GM18505 (cell line): ENCODE measurements at regions not wholly inside any gene's neighbourhood (a gene's known extent, or its start where the extent isn't known, plus 50 kb on each side); places are given as distances from the start of the nearest gene placed in this dataset.

Experiments
- ATAC-seq: cut with Tn5 transposase; IDR thresholded peaks from one replicate; pipeline ENCODE4 v1.9.1; 2021; ENCODE audit not compliant: unreplicated experiment
- POLR2A ChIP-seq: IDR thresholded peaks from 4 replicates; pipeline ENCODE4 v1.6.1; 2011; ENCODE audit warnings: borderline replicate concordance; ENCODE audit not compliant: insufficient read depth, insufficient read length; ENCODE audit errors: extremely low read depth

DNA sequence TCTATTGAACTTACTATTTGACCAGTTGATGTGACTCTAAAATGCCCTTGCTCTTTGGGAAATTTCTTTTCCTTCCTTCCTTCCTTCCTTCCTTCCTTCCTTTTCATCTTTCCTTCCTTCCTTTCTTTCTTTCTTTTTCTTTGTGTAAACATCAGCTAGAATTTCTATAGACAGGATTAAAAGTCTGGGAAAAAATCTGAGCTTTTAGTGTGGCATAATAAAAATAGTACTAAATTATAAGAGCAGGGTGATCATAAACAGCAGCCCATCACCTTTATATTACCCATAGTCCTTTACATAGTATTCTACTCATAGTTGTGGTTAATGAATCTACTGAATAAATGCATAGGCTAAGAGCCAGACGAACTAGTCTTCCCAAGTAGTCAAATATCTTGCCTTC is 281.0 kb upstream of the DAB1 start:
- no peak for TF ChIP-seq POLR2A
- ATAC-seq: no peak

DNA sequence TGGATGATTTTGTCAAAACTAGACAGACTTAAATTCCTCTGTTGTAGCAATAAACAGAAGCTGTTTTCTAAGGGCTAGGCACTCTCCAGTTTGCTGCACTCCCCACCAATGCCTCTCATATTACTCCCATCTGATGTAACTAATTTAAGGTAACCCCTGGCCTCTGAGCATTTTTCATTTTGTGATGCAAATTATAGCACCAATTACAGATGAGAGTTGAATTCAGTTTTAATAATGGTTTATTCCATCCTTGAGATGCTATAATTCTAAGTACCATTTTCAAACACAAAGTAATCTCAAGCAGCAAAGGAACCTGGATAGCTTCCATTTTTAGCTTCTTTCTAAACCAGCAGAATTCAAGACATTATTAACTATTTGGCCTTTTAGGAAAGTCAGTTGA is 280.4 kb upstream of the DAB1 start:
- no peak for ATAC-seq
- TF ChIP-seq POLR2A: no peak

DNA sequence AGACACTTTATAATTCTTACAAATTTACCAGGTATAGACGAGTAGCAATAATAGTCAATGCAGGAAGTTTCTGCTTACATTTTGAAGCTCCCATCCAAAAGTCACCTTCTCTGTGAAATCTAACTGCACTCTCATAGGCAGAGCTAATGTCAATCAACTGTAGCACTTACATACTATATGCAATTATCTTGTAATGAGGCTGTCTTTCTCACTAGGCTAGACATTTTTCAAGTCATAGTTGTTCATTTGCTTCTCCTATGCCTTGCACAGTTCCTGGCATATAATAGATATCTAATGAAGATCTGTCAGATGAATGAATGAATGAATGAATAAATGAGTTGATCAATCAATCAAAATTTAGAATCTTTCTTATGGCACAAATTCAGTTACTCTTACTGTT is 273.0 kb upstream of the DAB1 start:
- no peak for ATAC-seq
- no peak for TF ChIP-seq POLR2A

DNA sequence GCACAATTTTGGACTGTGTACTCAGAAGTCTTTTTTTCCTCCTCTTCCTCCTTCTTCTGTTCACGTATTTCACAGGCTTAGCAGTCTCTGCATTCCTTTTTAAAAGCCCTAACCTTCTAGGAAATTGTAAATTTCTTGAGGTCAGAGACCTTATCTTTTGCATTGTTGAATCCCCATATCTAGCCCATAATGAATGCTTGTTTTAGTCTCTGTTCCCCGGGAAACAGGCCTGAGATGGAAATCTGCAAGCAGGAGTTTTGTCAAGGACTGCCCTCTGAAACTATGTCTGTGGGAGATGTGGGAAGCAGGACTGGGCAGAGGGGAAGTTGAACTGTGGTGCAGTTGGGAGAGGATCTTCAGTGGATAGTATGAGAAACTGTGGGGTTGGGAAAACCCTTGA is 272.2 kb upstream of the DAB1 start:
- ATAC-seq: no peak
- no peak for TF ChIP-seq POLR2A

DNA sequence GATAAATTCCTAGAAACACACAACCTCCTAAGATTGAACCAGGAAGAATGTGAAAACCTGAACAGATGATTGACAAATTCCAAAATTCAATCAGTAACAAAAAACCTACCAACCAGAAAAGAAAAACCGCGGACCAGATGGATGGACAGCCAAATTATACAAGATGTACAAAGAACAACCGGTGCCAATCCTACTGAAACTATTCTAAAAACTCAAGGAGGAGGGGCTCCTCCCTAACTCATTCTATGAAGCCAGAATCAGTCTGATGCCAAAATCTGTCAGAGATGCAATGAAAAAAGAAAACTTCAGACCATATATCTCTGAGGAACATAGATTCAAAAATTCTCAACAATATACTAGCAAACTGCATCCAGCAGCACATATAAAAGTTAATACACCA is 262.4 kb upstream of the DAB1 start:
- TF ChIP-seq POLR2A: no peak
- ATAC-seq: no peak

DNA sequence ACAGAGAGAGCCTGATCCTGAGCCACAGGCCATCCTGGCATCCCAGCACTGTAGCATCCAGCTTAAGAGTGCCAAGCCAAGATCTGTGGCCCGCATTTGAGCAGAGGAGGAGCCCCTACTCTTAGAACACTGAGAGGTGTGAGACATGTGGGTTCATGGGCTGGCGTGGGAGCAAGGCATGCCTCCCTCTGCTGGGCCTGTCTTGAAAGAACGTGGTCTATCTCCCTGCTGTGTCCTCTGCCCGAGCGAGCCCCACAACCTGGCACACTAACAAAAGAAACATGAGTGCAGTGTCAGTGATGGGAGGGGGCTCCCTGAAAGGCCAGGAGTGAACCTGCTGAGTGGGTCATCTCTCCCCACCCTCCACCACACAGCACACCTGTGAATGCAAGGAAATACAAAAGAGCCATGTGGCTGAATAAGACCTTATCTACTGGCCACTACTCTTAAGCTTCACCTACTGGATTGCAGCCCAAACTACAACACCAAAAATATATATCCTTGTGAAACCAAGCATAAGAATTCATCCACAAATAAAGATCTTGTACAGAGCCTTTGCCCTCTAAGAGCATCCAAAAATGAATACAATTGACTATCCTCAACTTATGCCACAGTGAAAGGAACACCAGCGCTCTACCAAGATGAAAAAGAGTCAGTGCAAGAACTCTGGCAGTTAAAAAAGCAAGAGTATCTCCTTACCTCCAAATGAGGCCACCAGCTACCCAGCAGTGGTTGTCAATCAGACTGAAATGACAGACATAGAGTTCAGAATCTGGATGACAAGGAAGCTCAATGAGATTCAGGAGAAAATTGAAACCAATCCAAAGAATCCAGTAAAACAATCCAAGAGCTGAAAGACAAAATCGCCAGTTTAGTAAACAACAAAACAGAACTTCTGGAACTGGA is 259.4 kb upstream of the DAB1 start:
- no peak for ATAC-seq
- TF ChIP-seq POLR2A: no peak

DNA sequence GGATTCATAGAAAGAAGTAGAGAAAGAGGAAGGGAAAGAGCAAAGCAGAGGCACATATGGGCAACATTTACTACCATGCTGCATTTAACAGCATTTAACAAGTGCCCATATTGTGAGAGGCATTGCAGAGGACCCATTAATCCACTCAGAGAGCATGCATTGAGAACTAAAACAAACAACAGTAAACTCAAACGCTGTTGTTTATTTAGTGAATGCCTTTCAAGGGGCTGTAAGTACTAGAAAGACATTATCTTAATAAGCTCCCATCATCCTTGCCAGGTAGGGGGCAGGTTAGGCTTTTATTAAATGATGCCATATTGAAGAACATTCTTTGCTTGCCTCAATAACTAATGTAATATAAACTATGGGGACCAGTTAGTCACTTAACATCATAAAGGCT is 254.3 kb upstream of the DAB1 start:
- no peak for ATAC-seq
- TF ChIP-seq POLR2A: no peak

DNA sequence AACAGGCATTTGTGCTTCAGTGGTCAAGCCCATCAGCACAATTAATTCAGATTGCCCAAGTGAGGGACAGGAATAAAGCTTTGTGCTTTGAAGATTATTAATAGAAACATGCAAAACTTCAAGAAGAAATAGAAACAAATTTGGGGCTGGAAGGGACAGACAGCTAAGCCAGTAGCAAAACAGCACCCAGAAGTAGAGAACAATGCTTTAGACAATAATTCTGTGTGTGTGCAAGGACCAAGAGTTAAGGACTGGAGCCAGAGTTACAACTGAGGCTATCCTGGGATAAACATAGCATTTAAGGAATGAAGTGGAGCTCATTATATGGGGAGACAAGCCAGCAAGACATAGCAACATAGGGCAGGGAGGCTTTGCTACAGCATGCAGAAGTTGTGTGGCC is 251.9 kb upstream of the DAB1 start:
- no peak for TF ChIP-seq POLR2A
- ATAC-seq: no peak

DNA sequence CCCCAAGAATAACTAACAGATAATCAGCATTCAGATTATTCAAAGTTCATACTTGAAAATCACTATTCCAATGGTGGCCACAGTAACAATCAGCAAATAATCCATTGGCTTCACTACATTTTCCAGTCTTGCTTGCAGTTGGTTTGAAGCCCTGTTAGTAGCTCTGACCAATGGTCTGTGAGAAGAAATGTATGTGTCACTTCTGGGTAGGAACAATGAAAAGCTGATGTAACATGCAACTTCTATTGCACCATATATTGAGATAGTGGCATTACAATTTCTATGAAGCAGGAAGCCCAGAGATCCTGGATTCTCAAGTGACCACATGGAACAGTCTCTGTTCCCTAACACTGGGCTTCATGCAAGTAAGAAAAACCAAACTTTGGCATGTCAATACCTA is 250.9 kb upstream of the DAB1 start:
- ATAC-seq: no peak
- TF ChIP-seq POLR2A: no peak

DNA sequence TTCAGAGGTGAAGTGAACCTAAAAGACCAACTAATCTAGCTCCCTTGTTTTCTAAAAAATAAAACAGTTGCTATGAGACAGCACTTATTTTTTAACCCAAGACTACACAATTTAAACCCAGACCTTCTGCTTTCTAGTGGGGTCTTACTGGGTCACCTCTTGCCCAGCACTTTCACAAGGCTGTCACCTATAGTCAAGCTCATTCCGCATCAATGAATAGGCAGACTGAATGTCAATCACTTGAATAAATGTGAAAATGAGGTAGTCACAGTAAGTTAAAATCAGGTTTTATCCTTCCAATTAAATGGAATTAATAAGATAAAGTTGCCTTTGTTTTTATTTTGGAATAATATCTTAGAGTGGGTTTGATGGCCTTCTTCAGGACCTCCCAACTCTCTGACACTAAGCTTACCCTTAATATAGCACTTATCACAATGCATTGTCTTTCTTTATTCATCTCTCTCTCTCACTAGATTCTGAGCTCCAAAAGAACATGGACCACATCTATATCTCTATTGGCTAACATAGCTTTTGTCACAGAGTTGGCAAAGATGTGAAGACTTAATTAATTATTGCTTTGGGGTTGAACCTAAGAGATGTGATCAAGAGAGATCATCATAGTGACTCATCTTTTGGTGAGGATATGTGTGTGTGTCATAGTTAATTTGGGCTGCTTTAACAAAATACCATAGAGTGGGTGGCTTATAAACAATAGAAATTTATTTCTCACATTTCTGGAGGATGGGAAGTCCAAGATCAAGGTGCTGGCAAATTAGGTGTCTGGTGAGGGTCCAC is 248.7 kb upstream of the DAB1 start:
- no peak for ATAC-seq
- no peak for TF ChIP-seq POLR2A

DNA sequence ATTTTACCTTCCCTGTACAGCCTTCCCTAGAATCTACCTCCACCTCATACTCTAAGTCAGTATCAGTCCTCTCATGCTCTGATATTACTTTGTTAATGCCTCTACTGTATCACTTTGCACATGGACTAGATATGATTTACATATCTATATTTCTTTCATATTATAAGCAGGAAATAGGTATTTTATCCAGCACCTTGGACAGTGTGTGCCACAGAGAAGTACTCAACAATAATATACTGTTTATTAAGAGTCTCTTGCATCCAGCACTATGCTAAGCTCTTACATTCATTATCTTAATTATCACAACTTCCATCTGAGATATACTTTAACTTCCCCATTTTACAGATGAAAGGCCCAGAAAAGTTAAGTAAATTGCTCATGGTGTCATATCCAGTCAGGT is 247.9 kb upstream of the DAB1 start:
- no peak for TF ChIP-seq POLR2A
- ATAC-seq: no peak

DNA sequence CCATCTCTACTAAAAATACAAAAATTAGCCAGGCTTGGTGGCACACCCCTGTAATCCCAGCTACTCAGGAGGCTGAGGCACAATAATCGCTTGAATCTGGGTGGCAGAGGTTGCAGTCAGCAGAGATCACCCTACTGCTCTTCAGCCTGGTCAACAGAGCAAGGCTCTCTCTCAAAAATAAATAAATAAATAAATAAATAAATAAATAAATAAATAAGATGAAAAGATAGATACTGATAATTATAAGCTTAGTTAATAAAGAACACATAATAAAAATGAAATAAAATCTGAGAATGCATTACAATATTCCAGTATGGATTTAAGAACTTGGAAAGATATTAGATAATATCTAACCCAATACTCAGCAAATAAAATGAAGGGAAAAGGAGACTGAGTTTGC is 235.9 kb upstream of the DAB1 start:
- no peak for ATAC-seq
- no peak for TF ChIP-seq POLR2A

DNA sequence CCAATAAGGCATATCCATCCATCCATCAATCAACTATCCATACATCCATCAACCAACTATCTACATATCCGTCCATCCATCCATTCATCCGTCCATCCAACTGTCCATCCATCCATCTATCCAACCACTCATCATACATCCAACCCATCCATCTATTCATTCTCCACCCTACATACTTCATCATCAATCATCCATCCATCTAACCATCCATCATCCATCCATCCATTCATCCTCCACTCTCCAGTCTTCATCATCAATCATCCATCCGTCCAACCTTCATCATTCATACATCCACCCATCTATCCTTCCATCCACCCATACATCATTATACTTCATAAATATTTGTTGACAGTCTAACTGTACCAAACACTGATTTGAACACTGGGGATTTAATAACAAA is 231.3 kb upstream of the DAB1 start:
- no peak for TF ChIP-seq POLR2A
- ATAC-seq: no peak

DNA sequence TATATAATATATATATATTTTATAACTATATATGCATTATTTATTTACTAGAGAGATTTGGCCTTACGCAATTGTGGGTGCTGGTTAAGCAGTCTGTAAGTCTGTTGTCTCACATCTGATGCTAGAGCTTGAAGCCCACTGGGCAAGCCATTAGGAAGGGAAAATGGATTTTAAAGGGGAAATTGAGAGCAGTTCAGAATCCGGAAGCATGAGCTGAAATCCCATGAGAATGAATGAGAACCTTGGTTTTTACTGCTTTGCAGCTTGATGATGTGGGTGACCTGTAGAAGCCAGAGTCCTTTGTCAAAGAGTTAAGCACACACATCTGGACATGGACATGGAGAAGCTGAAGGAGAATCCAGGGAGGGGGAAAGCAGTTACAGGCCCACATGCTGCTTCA is 220.8 kb upstream of the DAB1 start:
- TF ChIP-seq POLR2A: no peak
- no peak for ATAC-seq
